Ureter (tissue), 1 donor: ENCODE measurements at regions not wholly inside any gene's neighbourhood (a gene's known extent, or its start where the extent isn't known, plus 50 kb on each side); places are given as distances from the start of the nearest gene placed in this dataset.
"Not testable (repeated sequence)": the region's sequence is repeated elsewhere in the genome, so short reads cannot be mapped to it uniquely, and the experiment has no call there.

Experiments
- DNase-seq: peaks from one replicate; pipeline ENCODE4 v3.0.0-alpha.2; 2020; ENCODE audit warnings: low spot score
- donor health status: DM: yes; HTN: yes; CAD: no.

DNA sequence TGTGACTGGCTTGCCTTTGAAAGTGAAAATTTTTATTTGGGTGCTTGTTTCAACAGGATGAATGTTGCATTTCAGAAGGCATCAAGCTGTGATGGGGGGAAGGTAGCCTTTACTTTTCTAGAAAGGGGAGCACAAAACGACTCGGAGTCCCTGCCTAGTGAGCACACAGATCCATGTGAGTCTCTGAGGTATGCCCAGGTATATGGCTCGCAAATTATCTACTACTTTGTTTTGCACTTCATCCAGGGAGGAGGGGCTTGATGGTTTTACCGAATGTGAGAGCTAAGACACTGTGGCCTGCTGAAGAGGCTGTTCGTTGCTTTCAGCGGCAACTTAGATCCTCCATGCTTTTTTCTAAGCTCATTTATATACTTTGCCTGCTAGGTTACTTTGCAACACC is 537.7 kb upstream of the PTBP2 start:
- DNase-seq: no peak

DNA sequence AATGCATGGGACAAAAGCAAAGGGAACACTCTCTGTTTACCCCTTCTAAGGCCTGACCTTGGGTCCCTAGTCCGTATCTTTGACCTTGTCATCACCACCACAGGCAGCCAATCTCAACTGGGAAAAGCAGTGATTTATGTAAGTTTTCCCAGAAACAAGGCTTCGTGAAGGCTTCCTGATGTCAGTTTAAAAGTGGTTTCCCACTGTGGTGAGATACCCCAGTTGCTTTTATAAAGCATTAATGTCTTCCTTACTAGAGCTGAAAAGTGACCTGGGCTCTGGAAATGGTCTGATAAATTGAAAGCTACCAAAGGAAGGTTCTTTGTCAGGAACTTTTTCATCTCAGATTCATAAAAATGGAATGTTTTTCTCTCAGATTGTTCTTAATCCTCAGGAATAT is 536.4 kb upstream of the PTBP2 start:
- DNase-seq: no peak

DNA sequence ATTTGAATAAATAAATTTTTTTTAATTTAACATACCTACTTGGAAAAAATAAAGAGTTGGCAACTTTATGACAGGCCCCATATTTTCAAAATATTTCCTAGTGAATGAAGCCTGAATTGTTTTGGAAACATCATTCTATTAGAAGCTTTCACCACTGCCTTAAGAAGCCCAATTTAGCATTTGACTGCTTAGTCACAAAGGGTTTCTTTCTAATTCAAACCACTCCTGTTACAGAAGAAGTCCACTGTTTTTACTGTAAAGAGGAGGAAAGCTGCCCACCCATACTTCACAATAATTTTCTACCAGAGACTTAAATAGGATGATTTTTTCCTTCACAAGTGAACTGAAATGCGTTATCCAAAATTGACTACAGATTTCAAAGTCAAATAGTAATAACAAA is 534.6 kb upstream of the PTBP2 start:
- DNase-seq: no peak

DNA sequence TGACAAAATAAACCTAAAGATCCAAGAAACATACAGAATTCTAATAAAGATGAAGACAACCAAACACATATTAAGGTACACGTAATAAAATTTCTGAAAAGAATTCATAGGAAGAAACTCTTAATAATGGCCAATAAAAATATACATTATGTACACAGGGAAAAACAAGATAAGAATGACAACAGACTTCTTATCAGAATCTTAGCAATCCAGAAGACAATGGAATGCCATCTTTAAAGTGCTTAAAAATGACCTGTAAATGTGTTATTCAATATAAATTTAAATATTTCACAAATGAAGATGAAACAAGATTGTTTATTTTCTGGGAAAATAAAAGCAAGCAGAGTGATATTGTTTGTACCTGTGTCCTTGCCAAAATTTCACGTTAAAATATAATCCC is 530.4 kb upstream of the PTBP2 start:
- DNase-seq: no peak

DNA sequence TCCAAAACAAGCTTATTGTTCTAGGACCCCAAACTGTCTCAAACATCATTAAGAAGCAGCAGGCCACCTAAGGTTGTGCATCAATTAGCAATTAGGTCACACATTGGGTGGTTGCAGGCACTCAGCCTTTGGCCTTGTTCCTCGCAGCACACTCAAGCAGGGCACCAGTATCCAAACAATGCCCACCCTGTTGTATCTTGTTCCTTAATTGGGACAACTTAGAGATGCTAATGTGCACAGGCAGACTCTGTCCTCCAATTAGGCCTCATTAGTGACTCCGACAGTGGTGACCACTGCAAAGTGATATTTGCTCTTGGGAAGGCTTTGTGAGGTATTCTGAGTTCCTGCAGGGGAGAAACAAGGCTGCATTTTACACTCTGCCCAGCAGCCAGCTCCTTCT is 515.1 kb upstream of the PTBP2 start:
- no peak for DNase-seq

DNA sequence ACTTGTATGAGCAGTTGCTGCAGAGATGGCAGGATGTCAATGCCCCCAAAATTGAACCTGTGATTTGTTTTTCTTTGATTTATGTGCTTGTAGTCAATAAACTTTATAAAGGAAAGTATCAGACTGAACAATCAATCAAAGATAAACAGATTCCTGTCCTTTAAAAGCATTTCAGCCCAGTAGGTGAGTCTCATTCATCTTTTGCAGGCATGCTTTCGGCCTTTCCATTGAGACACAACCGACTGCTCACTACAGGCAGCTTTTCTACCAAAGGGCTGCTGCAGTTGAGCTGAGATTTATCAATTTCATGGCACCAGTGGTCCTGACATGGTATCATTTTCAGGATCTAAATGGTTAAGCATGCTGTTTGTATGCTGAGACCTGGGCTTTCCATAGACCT is 513.6 kb upstream of the PTBP2 start:
- DNase-seq: no peak

DNA sequence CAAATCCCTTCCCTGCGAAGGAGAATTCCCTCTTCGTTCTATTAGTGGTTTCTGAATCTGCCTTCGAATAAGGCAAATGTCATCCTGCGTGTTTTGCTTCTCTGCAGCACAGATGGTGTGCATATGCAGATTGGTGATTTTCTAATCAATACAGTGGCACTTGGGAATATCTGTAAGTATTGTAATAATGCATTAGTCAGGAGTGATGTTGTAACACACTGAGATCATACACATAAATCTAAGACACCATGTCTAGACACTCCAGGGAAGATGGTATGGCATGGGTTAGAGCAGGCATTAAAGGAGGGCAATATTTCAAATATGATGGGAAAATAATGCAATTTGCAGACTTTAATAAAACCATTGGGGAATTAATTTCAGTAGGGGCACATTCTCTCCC is 513.2 kb upstream of the PTBP2 start:
- DNase-seq: no peak

DNA sequence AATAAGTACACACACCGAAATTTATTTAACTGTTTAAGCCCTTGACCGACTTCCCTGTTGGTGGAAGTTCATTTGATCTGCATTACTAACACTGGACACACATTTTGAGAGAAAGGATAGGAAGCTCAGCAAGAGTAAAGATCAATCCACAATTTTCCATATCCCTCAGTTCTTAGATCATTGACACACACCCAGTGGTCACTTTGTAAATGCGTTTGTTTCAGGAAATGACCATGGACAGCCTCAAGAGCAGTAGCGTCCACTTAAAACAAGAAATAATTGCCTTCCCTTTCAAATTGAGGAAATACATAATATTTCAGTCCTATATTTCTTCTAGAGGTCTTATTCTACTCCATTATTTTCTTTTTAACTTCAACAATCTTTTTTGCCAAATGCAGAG is 511.5 kb upstream of the PTBP2 start:
- no peak for DNase-seq

DNA sequence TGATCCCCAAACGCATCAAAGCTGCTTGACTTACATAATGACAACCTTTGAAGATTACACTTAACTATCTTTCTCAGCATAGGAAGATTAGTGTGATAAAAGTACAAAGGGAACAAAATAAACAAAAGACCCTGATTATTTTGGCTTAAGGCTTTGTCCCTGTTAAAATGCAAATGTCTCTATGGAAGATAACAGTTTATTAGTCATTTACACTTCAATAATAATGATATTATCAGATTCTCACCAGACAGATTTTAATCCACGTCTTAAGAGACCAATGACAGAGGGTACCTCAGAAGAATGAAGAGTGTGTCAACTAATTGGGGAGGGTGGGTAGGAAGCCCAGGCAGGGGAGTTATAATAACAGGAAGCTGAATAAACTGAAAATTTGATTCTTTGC is 510.4 kb upstream of the PTBP2 start:
- DNase-seq: no peak

DNA sequence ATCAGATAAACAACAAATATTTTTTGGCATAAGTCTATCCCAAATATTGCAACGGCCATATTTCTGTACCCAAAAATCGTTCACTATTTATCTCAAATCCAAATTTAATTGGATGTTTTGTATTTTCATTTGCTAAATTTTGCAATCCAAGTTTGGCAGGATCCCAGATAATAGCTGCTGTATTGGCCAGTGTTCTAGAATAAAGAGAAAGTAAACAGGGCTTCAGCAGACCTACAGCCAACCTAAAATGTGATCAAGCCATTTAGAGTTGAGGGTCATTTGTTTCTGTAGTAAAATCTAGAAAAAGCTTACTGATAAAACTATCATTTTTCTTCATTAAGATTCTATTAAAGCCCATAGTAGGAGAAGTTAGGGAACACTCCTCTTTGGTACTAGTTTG is 506.6 kb upstream of the PTBP2 start:
- no peak for DNase-seq

DNA sequence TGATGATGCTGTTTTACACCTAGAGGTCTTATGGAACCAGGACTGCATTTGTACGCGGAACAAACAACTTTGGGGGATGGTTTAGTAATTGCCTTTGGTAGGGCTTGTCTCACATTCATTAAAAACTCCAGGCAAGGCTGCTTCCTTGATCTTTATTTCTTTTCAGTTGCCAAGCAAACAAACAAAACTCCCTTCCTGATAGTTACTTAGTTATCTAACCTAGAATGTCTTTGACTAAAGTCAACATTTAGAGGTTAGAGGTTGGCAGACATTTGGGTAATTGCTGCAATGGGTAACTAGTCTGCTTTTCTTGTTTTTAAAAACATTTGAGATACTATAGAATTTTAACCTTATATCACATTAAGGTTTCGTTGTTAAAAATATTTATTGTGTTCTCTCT is 500.9 kb upstream of the PTBP2 start:
- DNase-seq: no peak

DNA sequence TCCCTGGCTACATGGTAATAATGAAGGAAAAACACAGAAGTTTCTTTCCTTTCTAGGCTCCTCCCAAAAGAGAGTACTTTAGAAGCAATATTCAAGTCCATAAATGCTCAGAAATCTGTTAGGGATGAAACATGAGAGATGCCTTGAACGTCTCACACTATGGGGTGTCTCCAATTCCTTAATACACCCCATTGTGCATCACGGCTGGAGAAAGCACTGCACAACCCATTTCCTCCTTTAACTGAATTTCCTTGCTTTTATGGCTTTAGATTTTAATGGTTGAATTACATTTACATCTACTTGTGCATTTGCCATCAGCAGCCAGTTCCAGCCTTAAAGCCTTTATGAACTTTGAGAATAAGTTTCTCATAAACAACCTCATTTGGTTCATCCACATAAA is 498.9 kb upstream of the PTBP2 start:
- DNase-seq: no peak

DNA sequence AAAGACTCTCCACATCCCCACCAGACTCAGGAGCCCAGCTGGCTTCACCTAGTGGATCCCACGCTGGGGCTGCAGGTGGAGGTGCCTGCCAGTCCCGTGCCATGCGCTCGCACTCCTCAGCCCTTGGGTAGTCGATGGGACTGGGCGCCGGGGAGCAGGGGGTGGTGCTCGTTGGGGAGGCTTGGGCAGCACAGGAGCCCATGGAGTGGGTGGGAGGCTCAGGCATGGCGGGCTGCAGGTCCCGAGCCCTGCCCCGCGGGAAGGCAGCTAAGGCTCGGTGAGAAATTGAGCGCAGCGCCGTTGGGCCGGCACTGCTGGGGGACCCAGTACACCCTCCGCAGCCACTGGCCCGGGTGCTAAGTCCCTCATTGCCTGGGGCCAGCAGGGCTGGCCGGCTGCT is 497.4 kb upstream of the PTBP2 start:
- not testable (repeated sequence) for DNase-seq

DNA sequence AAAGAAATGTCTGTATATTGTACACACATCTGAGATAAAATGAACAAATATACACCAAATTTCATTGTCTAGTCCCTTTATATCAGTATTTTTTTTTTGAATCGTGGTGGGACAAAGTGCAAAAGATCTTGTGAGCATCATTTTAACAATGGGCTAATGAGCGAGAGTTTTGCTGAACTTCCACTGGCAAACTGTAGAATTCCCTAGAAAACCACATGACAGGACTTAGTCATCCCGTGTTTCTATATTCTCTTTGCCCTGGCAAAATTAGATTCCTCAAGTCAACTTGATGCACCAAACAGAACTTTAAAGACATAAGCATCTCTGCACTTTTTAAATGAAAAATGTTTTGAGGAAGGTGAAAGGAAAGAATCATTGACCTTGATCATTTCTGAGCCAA is 488.2 kb upstream of the PTBP2 start:
- DNase-seq: no peak

DNA sequence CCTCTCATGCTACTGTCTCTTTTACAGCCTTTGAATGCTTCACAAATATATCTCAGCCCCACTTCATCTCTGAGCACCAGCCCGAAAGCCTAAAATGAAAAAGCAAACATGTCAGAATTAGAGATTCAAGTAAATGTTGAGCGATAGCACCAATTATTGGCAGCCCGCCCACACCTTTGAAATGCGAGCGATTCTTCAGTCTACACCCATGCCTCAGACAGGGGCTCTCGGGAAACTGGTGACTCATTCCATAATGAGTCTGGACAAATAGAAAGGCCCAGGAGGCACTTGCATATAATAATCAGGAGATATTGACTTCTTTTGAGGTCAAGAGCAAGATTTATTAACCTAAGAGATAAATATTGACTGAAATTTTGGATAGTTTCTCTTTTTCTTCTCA is 487.3 kb upstream of the PTBP2 start:
- peak; percentile 50 for DNase-seq

DNA sequence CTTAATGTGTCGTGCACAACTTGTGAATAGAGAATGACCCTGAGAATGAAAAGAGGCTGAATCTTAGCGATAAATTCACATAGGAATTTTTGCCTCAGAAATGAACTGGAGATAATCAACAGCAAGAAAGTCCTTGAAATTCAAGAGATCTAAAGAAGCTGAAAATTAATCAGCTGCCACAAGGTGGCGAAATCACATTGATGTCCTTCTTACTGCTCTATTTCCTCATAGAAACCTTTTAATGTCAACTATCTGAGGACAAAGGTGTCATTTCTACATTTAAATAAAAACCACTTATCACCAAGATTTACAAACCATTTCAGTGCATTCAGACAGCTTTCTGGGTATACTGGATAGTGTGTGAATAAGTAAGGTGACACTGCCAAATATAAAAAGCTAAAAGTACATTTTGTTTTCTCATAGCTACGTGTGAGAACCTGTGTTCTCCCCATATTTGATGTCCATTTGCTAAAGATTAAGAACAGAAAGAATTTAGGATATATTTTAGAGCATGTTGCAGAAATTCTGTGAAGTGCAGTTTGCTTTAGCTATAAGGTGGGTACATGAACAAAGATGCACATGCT is 485.3 kb upstream of the PTBP2 start:
- DNase-seq: peak; percentile 44

DNA sequence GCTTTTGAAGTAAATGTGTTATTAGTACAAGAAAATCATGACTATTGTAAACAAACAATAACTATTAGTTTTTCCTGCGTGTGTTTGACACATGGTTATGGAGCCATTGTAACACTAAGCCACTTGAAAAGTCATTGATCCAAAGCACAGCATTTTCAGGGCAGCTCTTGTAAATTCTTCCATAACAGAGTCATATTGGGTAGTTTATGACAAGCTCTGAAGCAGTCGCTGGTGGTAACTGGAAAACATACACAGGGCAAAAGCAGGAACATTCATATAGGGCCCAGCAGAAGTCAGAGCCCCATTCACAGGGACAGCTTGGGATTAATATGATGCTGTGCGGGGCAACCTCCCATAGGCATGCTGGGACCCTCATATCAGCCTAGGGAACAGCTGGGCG is 483.2 kb upstream of the PTBP2 start:
- no peak for DNase-seq

DNA sequence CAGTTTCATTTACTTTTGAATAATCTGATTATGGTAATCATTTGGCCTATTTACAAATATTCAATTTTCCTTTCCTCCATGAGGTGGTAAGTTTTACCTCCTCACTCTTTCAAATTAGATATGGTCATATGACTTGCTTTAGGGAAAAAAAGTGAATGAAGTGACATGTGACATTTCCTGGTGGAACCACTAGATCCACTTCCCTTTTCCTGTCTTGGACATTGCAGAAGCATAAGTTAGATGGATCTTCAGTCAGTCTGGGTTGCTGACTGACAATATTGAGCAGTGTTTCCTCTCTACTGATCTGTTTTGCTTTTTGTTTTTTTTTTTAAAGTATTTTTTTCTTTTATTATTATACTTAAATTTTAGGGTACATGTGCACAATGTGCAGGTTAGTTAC is 481.1 kb upstream of the PTBP2 start:
- DNase-seq: no peak

DNA sequence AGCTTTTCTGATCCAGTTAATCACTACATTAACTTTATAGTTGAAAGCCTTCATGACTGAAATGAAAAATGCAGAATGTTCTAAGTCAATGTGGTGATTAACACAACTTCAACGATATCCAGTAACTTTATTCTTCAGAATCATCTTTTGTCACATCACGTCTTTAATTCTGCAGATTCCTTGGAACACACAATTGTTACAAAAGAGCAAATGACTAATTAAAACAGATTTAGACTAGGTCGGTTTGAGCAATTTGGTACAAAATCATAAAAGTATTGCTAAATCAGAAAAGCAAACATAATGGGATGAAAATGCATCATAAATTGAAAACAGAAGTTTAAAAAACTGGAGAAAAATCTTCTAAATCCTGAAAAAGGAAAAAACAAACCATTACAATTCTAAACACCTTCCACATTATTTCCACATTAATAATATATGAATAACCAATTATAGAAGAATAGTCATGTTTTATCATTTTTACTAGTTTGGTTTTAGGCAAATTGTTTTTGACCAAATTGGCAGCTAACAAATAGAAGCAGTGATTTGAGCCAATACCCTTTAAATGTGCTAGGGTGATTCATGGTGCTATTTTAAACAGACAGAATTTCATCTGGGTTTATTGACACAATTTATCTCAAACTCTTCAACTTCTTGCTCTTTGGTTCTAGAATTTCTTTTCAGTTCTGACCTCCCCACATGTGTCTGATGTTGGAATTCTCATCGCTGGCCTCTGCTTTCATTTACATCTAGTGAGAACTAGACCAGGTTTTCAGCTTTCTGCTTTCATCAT is 468.1 kb upstream of the PTBP2 start:
- no peak for DNase-seq

DNA sequence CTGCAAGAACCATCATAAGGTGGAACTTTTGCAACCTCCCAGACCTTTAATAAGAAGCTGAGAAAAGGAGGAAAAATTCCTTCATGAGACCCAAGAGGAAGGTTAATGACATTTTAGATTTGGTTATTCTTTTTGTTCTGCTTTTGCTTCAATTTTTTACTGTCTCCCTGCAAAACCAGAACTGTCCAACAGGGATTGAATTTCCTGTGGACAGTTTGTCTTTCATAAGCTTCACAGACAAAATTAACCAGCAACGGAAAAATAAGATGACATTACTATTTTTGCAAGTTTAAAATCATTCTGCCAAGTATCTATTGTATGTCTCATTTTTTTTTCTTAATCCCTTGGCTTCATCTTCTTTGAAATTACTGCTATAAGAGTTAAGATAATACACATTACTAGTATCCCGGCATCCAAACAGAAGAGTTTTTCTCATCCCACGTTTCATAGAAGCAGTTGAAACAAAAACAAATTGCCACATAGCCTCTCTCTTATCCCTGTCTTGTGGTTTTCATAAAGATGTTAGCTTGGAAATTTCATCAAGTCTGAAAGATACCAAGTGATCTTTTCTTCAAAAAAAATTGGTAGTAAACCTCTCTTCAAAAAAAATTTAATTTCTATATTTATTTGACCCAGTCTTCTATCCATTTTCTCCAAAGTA is 465.3 kb upstream of the PTBP2 start:
- DNase-seq: no peak

DNA sequence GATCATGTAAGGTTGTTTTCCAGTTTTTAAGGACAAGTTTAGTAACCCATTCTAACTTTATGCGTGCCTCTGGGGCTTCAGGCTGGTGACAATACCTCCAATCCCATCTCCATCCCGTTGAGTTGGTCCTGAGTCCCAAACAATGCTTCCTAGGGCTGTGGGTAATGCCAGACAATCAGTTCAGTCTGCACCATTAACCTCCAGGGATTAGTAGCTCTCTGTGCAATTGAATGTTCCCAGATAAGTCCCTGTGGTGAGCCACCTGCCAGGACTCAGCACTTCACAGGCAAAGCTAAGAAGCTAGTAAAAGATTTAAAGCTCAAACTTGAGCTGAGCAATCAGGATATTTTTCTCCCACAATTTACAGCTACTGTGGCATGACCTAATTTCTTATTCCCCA is 462.2 kb upstream of the PTBP2 start:
- DNase-seq: no peak

DNA sequence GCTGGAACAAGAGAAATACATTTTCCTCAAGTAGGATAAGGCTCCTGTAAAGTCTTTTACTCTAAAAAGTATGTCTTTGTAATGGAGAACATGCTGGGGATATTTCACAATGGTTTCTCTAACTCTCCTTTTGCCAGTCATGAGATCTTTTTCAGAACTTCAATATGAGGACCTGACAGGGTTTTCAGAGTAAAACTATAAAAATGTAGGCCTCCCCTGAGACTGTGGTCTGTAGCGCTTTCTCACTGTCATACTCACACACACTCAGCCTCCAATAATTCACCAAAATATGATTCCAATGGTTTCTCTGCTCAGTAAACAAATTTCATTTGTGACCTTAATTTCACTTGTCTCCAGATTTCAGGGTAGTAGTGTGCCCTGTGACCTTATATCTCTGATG is 440.1 kb upstream of the PTBP2 start:
- no peak for DNase-seq

DNA sequence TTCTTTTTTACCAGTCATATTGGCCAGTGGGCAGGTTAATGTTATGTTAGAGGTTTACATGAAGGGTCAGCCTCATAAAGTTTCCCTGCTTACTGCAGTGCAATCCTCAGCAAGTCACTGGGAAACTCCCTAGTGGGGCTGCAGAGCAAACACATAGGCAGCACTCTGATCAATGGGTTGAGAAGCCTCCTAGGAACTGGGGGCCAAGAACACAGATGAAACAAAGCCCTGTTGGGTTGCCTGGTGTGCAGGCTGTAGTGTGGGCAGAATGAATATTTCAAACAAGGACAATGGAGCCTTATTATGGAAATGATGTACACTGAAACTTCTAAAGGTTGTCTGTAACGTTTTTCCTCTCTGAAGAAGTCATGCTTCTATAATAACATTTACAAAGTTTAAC is 431.6 kb upstream of the PTBP2 start:
- no peak for DNase-seq

DNA sequence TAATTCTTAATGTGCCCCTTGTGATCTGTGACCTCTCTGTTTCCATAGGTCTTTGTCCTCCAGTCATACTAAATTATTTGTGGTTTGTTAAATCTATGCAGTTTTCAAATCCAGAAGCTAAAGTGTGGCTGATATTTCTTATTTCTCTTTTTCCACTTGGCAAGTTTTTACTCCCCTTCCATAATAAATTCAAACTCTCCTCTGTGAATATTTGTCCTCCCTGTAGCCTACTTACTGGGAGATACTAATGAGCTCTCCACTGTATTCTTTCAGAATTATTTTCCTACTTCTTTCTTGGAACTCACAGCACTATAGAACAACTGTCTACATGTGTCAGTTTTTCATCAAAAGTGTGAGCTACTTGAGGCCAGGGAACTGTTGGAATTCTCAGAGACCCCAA is 430.8 kb upstream of the PTBP2 start:
- no peak for DNase-seq
